Osteoblast (primary cell): ENCODE measurements at regions not wholly inside any gene's neighbourhood (a gene's known extent, or its start where the extent isn't known, plus 50 kb on each side); places are given as distances from the start of the nearest gene placed in this dataset.
"Not testable (repeated sequence)": the region's sequence is repeated elsewhere in the genome, so short reads cannot be mapped to it uniquely, and the experiment has no call there.

ENCODE experiments used
- DNase-seq: peaks from one replicate; pipeline ENCODE4 v3.0.0; 2011; ENCODE audit warnings: low spot score, mixed read lengths; ENCODE audit not compliant: insufficient read length; ENCODE audit errors: missing footprints
- H2AFZ ChIP-seq: 2 replicates; pipeline ENCODE4 v1.6.0; 2011; ENCODE audit warnings: mild to moderate bottlenecking, low read length
- H3K27ac ChIP-seq: 2 replicates; pipeline ENCODE4 v1.5.1; 2011; ENCODE audit warnings: mild to moderate bottlenecking, low read depth, low read length, moderate library complexity
- H3K27me3 ChIP-seq: 2 replicates; pipeline ENCODE4 v1.6.0; 2012; ENCODE audit warnings: mild to moderate bottlenecking, control low read depth, inconsistent platforms, low read length, moderate library complexity; ENCODE audit not compliant: insufficient read depth
- H3K36me3 ChIP-seq: 2 replicates; pipeline ENCODE4 v1.5.1; 2011; ENCODE audit warnings: mild to moderate bottlenecking, low read length, control low read depth, moderate library complexity; ENCODE audit not compliant: insufficient read depth
- H3K4me1 ChIP-seq: 2 replicates; pipeline ENCODE4 v1.5.1; 2011; ENCODE audit warnings: mild to moderate bottlenecking, low read length, control low read depth, moderate library complexity; ENCODE audit not compliant: insufficient read depth
- H3K4me2 ChIP-seq: 2 replicates; pipeline ENCODE4 v1.6.0; 2011; ENCODE audit warnings: mild to moderate bottlenecking, low read length; ENCODE audit not compliant: insufficient read depth
- H3K4me3 ChIP-seq: fragments of 200-600 bp; sonication (generic); 3 replicates; pipeline ENCODE4 v1.5.1; 2012; ENCODE audit warnings: mild to moderate bottlenecking, low read length, inconsistent platforms; ENCODE audit not compliant: insufficient read depth
- H3K79me2 ChIP-seq: 2 replicates; pipeline ENCODE4 v1.6.0; 2012; ENCODE audit warnings: mild to moderate bottlenecking, low read length, control low read depth, inconsistent platforms; ENCODE audit not compliant: insufficient read depth
- H3K9me3 ChIP-seq: 2 replicates; pipeline ENCODE4 v1.5.1; 2011; ENCODE audit warnings: low read depth, low read length, control low read depth
- H4K20me1 ChIP-seq: 2 replicates; pipeline ENCODE4 v1.6.0; 2012; ENCODE audit warnings: mild to moderate bottlenecking, low read length, control low read depth; ENCODE audit not compliant: insufficient read depth
- CTCF ChIP-seq: IDR thresholded peaks from 2 replicates; pipeline ENCODE4 v1.5.1; 2011; ENCODE audit warnings: mild to moderate bottlenecking, low read depth, low read length, moderate library complexity; ENCODE audit errors: extremely low read depth

GRCh38 chr10:86586516-86586915 is 64.9 kb upstream of the WAPL start:
- H3K4me3 ChIP-seq, result no peak overlapping the region
- no peak for DNase-seq
- no peak overlapping the region for H3K27ac ChIP-seq
- TF ChIP-seq CTCF, result no peak
- H3K9me3 ChIP-seq, result no peaks in the 10 kb centered on the region
- H2AFZ ChIP-seq, result no peak overlapping the region
- H3K4me1 ChIP-seq, result no peaks in the 10 kb centered on the region
- H3K4me2 ChIP-seq, result no peak overlapping the region
- H3K79me2 ChIP-seq, result no peaks in the 10 kb centered on the region
- no peaks in the 10 kb centered on the region for H4K20me1 ChIP-seq
- no peaks in the 10 kb centered on the region for H3K36me3 ChIP-seq
- H3K27me3 ChIP-seq, result no peaks in the 10 kb centered on the region

DNA sequence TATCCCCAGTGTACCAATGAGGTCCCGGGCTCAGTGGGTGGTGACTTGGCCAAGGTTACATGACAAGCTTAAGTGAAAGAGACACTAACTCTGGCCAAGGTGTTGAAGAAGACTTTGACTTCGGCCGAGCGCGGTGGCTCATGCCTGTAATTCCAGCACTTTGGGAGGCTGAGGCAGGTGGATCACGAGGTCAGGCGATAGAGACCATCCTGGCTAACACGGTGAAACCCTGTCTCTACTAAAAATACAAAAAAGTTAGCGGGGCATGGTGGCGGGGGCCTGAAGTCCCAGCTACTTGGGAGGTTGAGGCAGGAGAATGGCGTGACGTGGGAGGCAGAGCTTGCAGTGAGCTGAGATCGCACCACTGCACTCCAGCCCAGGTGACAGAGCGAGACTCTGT is 65.6 kb upstream of the OPN4 start:
- H3K36me3 ChIP-seq, H2AFZ ChIP-seq, H3K79me2 ChIP-seq, H3K4me1 ChIP-seq, H3K27me3 ChIP-seq, DNase-seq, H4K20me1 ChIP-seq, H3K27ac ChIP-seq, H3K9me3 ChIP-seq, H3K4me3 ChIP-seq, H3K4me2 ChIP-seq: not testable (repeated sequence)

GRCh38 chr10:86591436-86591835 is 62.9 kb upstream of the OPN4 start:
- H3K27ac ChIP-seq, result no peak overlapping the region

DNA sequence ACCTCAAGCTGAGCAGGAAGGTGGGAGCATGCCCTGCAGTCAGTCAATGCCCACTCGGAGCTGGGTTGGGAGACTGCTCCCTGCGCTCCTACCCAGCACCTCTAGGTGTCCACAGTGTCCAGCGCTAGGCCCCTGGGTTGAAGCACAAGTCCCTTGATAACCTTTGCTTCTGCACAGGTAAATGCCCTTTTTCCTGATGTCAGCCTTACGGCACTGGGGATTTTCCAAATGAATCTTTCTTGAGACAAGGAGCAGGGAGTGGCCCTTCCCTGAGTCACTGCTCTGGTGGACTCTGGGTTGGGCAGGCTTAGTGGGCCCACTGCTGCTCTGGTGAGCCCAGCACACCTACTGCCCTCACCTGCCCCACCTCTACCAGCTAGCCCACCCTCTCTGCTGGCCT is 61.9 kb upstream of the OPN4 start:
- no peaks in the 10 kb centered on the region for H3K27me3 ChIP-seq
- no peak overlapping the region for H3K4me3 ChIP-seq
- peak; percentile 20 for TF ChIP-seq CTCF
- H3K9me3 ChIP-seq, result no peaks in the 10 kb centered on the region
- DNase-seq, result peak; percentile 17
- no peak overlapping the region for H3K4me2 ChIP-seq
- H3K36me3 ChIP-seq, result no peaks in the 10 kb centered on the region
- no peaks in the 10 kb centered on the region for H3K79me2 ChIP-seq
- no peak overlapping the region for H3K27ac ChIP-seq
- H2AFZ ChIP-seq, result no peak overlapping the region
- no peaks in the 10 kb centered on the region for H4K20me1 ChIP-seq
- H3K4me1 ChIP-seq, result peaks cover 5% of the 10 kb centered on the region

More at GRCh38 chr10:86591436-86591835, 62.9 kb upstream of the OPN4 start:
- H2AFZ ChIP-seq, result no peak overlapping the region
- H3K36me3 ChIP-seq, result no peaks in the 10 kb centered on the region
- no peaks in the 10 kb centered on the region for H3K9me3 ChIP-seq
- H4K20me1 ChIP-seq, result no peaks in the 10 kb centered on the region
- H3K79me2 ChIP-seq, result no peaks in the 10 kb centered on the region
- no peaks in the 10 kb centered on the region for H3K27me3 ChIP-seq
- no peak for TF ChIP-seq CTCF
- H3K4me2 ChIP-seq, result no peak overlapping the region
- peaks cover 5% of the 10 kb centered on the region for H3K4me1 ChIP-seq
- H3K4me3 ChIP-seq, result no peak overlapping the region
- DNase-seq, result no peak
